Memory B cell (primary cell): ENCODE measurements at regions not wholly inside any gene's neighbourhood (a gene's known extent, or its start where the extent isn't known, plus 50 kb on each side); places are given as distances from the start of the nearest gene placed in this dataset.

ENCODE experiments used
- ATAC-seq: fragments of 150-1000 bp; cut with Tn5 transposase; 2 replicates; pipeline ENCODE4 v1.10.0; 2021; ENCODE audit warnings: low read depth, mild to moderate bottlenecking, moderate library complexity
- DNase-seq, 2 donors: peaks; one replicate each; pipeline ENCODE4 v3.0.0; 2022; ENCODE audit warnings: low spot score in 2 of 2
- H3K27ac Mint-ChIP-seq: one replicate; pipeline ENCODE4 v1.8.0; 2022; ENCODE audit warnings: mild to moderate bottlenecking, moderate library complexity, mixed read lengths
- H3K27me3 Mint-ChIP-seq: one replicate; pipeline ENCODE4 v1.8.0; 2022; ENCODE audit warnings: mixed read lengths
- H3K36me3 Mint-ChIP-seq: one replicate; pipeline ENCODE4 v1.8.0; 2022; ENCODE audit warnings: mild to moderate bottlenecking, mixed read lengths
- H3K4me1 Mint-ChIP-seq: one replicate; pipeline ENCODE4 v1.8.0; 2022; ENCODE audit warnings: mixed read lengths
- H3K4me3 Mint-ChIP-seq: one replicate; pipeline ENCODE4 v1.8.0; 2022; ENCODE audit warnings: mild to moderate bottlenecking, moderate library complexity, mixed read lengths
- H3K9me3 Mint-ChIP-seq: one replicate; pipeline ENCODE4 v1.8.0; 2022; ENCODE audit warnings: mixed read lengths

- ATAC-seq = no peak
- no peak overlapping the region for H3K4me3 Mint-ChIP-seq
- no peak overlapping the region for H3K27ac Mint-ChIP-seq
- H3K4me1 Mint-ChIP-seq = no peaks in the 10 kb centered on the region
- peaks cover 10% of the 10 kb centered on the region for H3K27me3 Mint-ChIP-seq
- peaks cover 1% of the 10 kb centered on the region for H3K36me3 Mint-ChIP-seq
- no peaks in the 10 kb centered on the region for H3K9me3 Mint-ChIP-seq
- no peak for DNase-seq
These were observed 426.1 kb downstream of the MID1IP1 start for GRCh38 chrX:39227371-39227770.

- ATAC-seq = no peak
- H3K27ac Mint-ChIP-seq = no peak overlapping the region
These were observed 436.7 kb downstream of the MID1IP1 start for GRCh38 chrX:39238006-39238405.

GRCh38 chrX:39242187-39242586 lies 440.9 kb downstream of the MID1IP1 start:
- DNase-seq (peak; percentile 5 to 13), ATAC-seq (peak; percentile 54)
- H3K9me3 Mint-ChIP-seq = no peaks in the 10 kb centered on the region
- no peaks in the 10 kb centered on the region for H3K4me1 Mint-ChIP-seq
- H3K4me3 Mint-ChIP-seq = no peak overlapping the region
- H3K27me3 Mint-ChIP-seq = no peaks in the 10 kb centered on the region
- H3K27ac Mint-ChIP-seq = no peak overlapping the region
- H3K36me3 Mint-ChIP-seq = no peaks in the 10 kb centered on the region

More at GRCh38 chrX:39238006-39238405, 436.7 kb downstream of the MID1IP1 start:
- peaks cover 2% of the 10 kb centered on the region for H3K4me1 Mint-ChIP-seq
- DNase-seq = no peak
- H3K36me3 Mint-ChIP-seq = no peaks in the 10 kb centered on the region
- peaks cover 2% of the 10 kb centered on the region for H3K27me3 Mint-ChIP-seq
- no peak overlapping the region for H3K4me3 Mint-ChIP-seq
- no peaks in the 10 kb centered on the region for H3K9me3 Mint-ChIP-seq

- Mint-ChIP-seq H3K4me3 (no peak overlapping the region), H3K9me3 (no peaks in the 10 kb centered on the region), H3K27ac (no peak overlapping the region), H3K27me3 (peaks cover 1% of the 10 kb centered on the region), H3K4me1 (no peaks in the 10 kb centered on the region), H3K36me3 (no peaks in the 10 kb centered on the region)
- DNase-seq = no peak
- no peak for ATAC-seq
These were observed 442.9 kb downstream of the MID1IP1 start for GRCh38 chrX:39244147-39244546.

GRCh38 chrX:39245024-39245423 lies 443.8 kb downstream of the MID1IP1 start:
- H3K9me3 Mint-ChIP-seq = no peaks in the 10 kb centered on the region
- H3K4me3 Mint-ChIP-seq = no peak overlapping the region
- no peak for ATAC-seq
- H3K27ac Mint-ChIP-seq = no peak overlapping the region
- no peaks in the 10 kb centered on the region for H3K4me1 Mint-ChIP-seq
- DNase-seq = no peak
- peaks cover 3% of the 10 kb centered on the region for H3K27me3 Mint-ChIP-seq
- no peaks in the 10 kb centered on the region for H3K36me3 Mint-ChIP-seq

- Mint-ChIP-seq H3K27ac (no peak overlapping the region), H3K4me3 (no peak overlapping the region), H3K4me1 (no peaks in the 10 kb centered on the region), H3K27me3 (peaks cover 3% of the 10 kb centered on the region), H3K9me3 (no peaks in the 10 kb centered on the region), H3K36me3 (no peaks in the 10 kb centered on the region)
- ATAC-seq = no peak
- DNase-seq = no peak
These were observed 446.3 kb downstream of the MID1IP1 start for GRCh38 chrX:39247536-39247935.

- H3K4me1 Mint-ChIP-seq = no peaks in the 10 kb centered on the region
- ATAC-seq = no peak
- no peak overlapping the region for H3K27ac Mint-ChIP-seq
- no peak for DNase-seq
- H3K36me3 Mint-ChIP-seq = no peaks in the 10 kb centered on the region
- H3K9me3 Mint-ChIP-seq = no peaks in the 10 kb centered on the region
- H3K27me3 Mint-ChIP-seq = peaks cover 5% of the 10 kb centered on the region
- H3K4me3 Mint-ChIP-seq = no peak overlapping the region
These were observed 447.1 kb downstream of the MID1IP1 start for GRCh38 chrX:39248330-39248729.

GRCh38 chrX:39249999-39250398 lies 448.7 kb downstream of the MID1IP1 start:
- no peaks in the 10 kb centered on the region for H3K36me3 Mint-ChIP-seq
- no peaks in the 10 kb centered on the region for H3K4me1 Mint-ChIP-seq
- no peak overlapping the region for H3K27ac Mint-ChIP-seq
- no peak for ATAC-seq
- H3K27me3 Mint-ChIP-seq = peaks cover 7% of the 10 kb centered on the region
- no peaks in the 10 kb centered on the region for H3K9me3 Mint-ChIP-seq
- no peak overlapping the region for H3K4me3 Mint-ChIP-seq
- DNase-seq = no peak

GRCh38 chrX:39251995-39252394 lies 450.7 kb downstream of the MID1IP1 start:
- Mint-ChIP-seq H3K36me3 (no peaks in the 10 kb centered on the region), H3K4me1 (no peaks in the 10 kb centered on the region), H3K27me3 (peaks cover 7% of the 10 kb centered on the region), H3K4me3 (no peak overlapping the region), H3K9me3 (no peaks in the 10 kb centered on the region), H3K27ac (no peak overlapping the region)
- no peak for ATAC-seq
- DNase-seq = no peak

GRCh38 chrX:39253551-39253950 lies 452.3 kb downstream of the MID1IP1 start:
- Mint-ChIP-seq H3K36me3 (no peaks in the 10 kb centered on the region), H3K9me3 (no peaks in the 10 kb centered on the region), H3K4me1 (no peaks in the 10 kb centered on the region), H3K27ac (no peak overlapping the region), H3K4me3 (no peak overlapping the region), H3K27me3 (peaks cover 7% of the 10 kb centered on the region)
- DNase-seq (no peak), ATAC-seq (no peak)

- Mint-ChIP-seq H3K9me3 (no peaks in the 10 kb centered on the region), H3K36me3 (no peaks in the 10 kb centered on the region), H3K27ac (no peak overlapping the region), H3K27me3 (peaks cover 2% of the 10 kb centered on the region), H3K4me1 (no peaks in the 10 kb centered on the region), H3K4me3 (no peak overlapping the region)
- ATAC-seq = no peak
- no peak for DNase-seq
These were observed 457.1 kb downstream of the MID1IP1 start for GRCh38 chrX:39258331-39258730.

- Mint-ChIP-seq H3K27ac (no peak overlapping the region), H3K36me3 (no peaks in the 10 kb centered on the region), H3K27me3 (peaks cover 4% of the 10 kb centered on the region), H3K9me3 (peaks cover 1% of the 10 kb centered on the region), H3K4me1 (no peaks in the 10 kb centered on the region), H3K4me3 (no peak overlapping the region)
- ATAC-seq (no peak), DNase-seq (no peak)
These were observed 459.7 kb downstream of the MID1IP1 start for GRCh38 chrX:39260965-39261364.

- H3K4me3 Mint-ChIP-seq = no peak overlapping the region
- ATAC-seq = peak; percentile 32
- no peak overlapping the region for H3K27ac Mint-ChIP-seq
- no peaks in the 10 kb centered on the region for H3K36me3 Mint-ChIP-seq
- H3K9me3 Mint-ChIP-seq = peaks cover 1% of the 10 kb centered on the region
- peak in 1 of 2 donors; percentile 4 for DNase-seq
- peaks cover 4% of the 10 kb centered on the region for H3K27me3 Mint-ChIP-seq
- no peaks in the 10 kb centered on the region for H3K4me1 Mint-ChIP-seq
These were observed 460.3 kb downstream of the MID1IP1 start for GRCh38 chrX:39261446-39262147.

GRCh38 chrX:39262641-39263040 lies 461.4 kb downstream of the MID1IP1 start:
- Mint-ChIP-seq H3K36me3 (no peaks in the 10 kb centered on the region), H3K9me3 (peaks cover 1% of the 10 kb centered on the region), H3K4me3 (no peak overlapping the region), H3K27me3 (peaks cover 4% of the 10 kb centered on the region), H3K27ac (no peak overlapping the region), H3K4me1 (no peaks in the 10 kb centered on the region)
- no peak for ATAC-seq
- DNase-seq = no peak

GRCh38 chrX:39264023-39264422 lies 462.8 kb downstream of the MID1IP1 start:
- Mint-ChIP-seq H3K9me3 (peaks cover 1% of the 10 kb centered on the region), H3K27me3 (peaks cover 4% of the 10 kb centered on the region), H3K36me3 (no peaks in the 10 kb centered on the region), H3K4me3 (no peak overlapping the region), H3K27ac (no peak overlapping the region), H3K4me1 (no peaks in the 10 kb centered on the region)
- ATAC-seq = no peak
- no peak for DNase-seq
